ENCODE measurements at regions not wholly inside any gene's neighbourhood (a gene's known extent, or its start where the extent isn't known, plus 50 kb on each side); places are given as distances from the start of the nearest gene placed in this dataset.
"Not testable (repeated sequence)": the region's sequence is repeated elsewhere in the genome, so short reads cannot be mapped to it uniquely, and the experiment has no call there.

DNA sequence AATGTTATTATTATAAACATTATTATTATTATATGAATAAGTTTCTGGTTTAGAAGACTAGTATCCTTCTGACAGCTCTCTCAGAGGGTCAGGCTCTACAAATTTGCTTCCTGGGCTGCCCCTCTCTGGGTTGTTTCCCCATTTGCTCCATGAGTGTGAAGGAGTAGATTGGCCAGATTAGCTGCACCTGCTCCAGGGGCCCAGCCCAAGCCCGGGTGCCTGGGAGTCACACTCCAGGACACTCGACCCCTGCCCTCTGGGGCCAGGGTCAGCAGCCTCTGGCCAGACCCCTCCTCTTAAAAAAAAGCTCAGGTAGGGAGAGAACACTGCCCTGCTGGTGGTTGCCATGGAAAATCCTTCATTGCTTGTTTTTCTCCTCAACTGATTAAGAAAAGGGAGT, 169.0 kb upstream of the FOXD4L5 start:
- DNase-seq, result not testable (repeated sequence)

DNA sequence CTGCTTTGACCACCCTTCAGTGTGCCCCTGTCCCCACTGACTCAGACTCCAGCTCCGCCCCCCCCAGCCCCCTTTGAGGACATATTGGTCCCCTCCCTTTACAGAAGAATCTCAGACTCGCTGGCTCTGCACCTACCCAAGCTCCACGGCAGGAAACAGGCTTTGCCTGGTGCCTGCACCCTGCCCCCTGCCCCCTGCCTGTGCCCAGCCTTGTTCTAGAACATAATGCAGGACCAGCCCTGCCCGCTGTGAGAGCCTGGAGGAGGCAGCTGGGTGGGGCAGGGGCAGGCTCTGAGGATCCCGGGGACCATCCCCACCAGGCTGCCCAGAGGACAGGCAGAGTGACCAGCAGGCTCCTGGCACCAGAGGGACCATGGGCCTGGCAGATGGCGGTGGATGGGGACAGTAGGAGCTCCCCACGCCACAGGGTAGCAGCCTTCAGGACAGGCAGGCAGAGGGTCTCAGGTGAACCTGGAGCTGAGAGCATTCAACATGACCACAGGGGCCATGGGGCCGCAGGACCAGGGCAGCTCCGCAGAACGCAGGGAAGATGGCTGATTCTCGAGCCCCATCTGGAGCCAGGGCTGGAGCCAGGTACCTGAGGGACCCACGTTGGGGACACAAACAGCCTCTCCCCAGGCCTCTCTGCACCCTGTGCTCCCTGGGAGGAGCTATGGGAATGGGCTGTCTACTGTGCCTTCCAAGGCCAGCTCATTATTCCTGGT, 165.0 kb upstream of the FOXD4L5 start:
- DNase-seq, result not testable (repeated sequence)

DNA sequence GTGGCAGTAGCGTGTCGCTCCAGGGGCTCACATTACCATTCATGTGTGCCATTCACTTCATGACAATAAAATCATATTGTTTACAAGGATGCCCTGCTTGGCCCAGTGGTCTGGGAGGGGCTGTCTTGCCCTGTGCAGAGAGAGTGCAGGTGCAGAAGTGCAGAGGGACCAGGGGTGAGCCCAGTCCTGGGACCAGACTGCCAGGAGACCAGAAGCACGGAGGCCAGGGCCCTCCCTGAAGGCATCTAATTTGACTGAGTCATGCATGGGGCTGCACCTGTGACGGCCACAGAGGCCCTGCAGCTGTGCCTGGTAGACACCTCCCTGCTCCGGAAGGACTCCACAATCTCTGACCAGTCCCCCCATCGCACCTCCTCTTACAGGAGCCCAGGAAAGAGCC, 164.4 kb upstream of the FOXD4L5 start:
- no peak for DNase-seq

DNA sequence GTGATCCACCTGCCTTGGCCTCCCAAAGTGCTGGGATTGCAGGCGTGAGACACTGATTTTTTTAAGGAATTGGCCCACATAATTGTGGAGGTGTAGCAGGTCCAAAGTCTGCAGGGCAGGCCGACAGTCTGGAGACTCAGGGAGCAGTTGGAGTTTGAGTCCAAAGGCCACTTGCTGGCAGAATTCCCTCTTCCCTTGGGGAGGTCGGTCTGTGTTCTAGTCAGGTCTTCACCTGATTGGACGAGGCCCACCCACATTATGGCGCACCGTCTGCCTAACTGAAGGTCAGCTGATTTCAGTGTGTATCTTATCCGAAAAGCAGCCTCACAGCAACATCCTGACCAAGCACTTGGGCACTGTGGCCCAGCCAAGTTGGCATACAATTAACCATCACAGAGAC, 162.1 kb upstream of the FOXD4L5 start:
- not testable (repeated sequence) for DNase-seq

DNA sequence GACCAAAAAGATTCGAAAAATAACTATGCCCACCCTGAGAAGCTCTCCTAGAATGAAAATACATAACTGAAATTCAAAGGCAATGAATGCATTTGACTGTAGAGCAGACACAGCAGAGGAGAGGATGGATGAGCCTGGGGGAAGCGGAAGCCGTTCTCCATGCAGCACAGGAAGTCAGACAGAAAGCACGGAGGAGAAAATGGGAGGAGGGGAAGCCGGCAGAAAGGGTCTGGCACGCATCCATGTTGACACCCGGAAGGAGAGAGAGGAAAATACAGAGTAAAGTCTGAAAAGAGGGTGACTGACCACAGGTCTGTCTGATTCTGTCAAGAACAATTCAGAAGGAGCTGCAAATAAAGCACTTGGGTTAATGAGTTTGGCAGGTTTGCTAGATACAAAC, 161.0 kb upstream of the FOXD4L5 start:
- DNase-seq, result not testable (repeated sequence)

DNA sequence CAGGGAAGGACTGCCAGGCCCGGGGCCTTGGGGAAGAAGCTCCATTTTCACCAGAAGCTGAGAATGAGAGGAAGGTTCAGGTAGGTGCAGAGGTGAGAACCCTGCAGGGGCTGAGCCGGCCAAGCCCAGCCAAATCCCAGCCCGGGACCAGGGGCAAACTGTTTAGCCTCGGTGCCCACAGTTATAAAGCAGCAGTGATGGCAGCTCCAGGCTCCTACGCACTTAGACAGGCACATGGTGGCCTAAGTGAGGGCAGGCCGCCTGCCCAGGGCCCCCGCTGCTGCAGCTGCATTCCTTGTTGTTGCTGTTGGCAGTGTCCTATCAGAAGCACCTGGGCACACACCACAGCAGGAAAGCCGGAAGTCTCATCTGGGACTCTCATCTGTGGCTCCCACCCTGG, 159.9 kb upstream of the FOXD4L5 start:
- no peak for DNase-seq

DNA sequence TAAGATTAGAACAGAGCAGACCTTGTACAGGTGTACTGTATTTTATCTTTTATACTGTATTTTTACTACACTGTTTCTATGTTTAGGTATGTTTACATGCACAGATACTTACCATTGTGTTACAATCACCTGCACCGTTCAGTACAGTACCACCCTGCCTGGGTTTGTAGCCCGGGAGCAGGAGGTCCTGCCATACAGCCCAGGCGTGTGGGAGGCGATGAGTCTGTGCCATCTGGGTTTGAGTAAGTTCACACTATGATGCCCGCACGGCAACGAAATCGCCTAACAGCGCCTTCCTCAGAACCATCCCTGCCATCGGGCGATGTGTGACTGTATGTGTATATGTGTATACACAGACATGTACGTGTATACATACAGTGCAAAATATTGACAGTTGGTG, 157.1 kb upstream of the FOXD4L5 start:
- DNase-seq, result not testable (repeated sequence)

DNA sequence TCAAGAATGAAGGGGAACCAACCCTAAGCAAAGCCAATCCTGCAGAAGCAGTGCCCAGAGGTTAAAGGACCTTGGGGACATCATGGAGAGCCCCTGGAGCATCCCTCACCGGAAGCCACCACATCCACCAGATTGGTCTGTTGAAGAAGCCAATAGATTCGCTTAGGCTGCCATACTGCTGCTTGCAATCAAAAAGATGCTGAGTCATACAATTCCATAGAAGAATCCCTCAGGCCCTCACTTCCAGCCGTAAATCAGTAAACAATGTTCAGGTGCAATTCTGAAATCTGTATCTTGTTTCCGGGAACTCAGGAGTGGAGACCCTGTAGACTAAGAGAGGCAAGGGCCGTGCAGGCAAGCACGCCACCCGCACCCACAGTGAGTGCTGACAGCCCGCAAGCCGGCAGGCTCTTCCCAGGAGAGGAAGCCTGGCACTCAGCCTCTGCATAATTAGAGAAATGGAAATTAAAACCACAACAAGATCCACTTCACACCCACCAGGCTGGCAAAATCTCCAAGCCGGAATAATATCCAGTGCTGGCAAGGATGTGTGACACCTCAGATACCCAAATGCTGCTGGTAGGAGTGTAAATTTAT, 156.4 kb upstream of the FOXD4L5 start:
- not testable (repeated sequence) for DNase-seq

DNA sequence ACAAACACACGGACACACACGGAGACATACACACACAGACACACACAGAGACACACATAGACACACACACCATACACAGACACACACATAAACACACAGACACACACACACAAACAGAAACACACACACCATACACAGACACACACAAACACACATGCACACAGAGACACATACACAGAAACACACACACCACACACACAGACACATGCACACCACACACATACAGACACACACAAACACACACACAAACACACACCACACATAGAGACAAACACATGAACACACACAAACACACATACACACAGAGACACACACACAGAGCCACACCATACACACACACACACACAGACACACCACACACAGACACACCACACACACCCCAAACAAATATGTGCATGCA, 152.7 kb upstream of the FOXD4L5 start:
- DNase-seq, result no peak

DNA sequence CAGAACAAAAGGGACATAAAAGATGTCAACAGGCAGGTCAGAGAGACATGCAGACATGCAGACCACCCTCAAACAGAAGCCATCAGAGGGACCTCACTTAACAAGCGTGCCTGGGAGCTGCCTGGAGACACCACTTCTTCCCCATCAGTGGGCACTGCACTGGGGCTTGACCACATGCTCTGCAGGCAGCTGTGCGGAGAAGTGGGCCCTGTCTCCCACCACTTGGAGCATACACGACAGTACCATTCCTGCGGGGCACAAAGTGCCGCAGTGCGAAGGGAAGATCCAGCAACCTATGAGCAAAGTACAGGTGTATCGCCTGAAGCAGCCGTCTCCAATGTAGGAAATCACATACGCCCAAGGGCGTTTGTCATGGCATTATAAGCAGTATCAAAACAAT, 150.5 kb upstream of the FOXD4L5 start:
- no peak for DNase-seq

DNA sequence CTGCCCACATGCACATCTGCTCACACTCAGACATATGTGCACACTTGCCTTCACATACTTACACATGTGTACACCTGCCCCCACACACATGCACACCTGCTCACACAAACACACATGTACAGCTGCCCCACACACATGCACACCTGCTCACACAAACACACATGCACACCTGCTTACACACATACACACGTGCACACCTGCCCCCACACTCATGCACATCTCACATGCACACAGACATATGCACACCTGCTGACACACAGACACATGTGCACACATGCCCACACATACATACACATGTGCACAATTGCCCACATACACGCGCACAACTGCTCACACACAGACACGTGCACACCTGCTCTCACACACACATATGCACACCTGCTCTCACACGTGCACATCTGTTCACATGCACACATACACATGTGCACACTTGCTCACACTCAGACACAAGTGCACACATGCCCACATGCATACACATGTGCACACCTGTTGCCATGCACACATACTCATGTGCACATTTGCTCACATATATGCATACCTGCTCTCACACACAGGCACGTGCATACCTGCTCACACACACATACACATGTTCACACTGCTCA, 147.8 kb upstream of the FOXD4L5 start:
- no peak for DNase-seq

DNA sequence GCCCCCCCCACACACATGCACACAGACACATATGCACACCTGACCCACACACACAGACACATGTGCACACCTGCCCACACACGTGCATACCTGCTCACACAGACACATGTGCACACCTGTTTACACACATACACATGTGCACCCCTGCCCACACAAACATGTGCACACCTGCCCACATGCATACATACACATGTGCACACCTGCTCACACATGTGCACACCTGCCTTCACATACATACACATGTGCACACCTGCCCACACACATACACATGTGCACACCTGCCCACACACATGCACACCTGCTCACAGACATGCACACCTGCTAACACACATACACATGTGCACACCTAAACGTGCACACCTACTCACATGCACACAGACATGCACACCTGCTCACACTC, 147.0 kb upstream of the FOXD4L5 start:
- DNase-seq, result no peak

DNA sequence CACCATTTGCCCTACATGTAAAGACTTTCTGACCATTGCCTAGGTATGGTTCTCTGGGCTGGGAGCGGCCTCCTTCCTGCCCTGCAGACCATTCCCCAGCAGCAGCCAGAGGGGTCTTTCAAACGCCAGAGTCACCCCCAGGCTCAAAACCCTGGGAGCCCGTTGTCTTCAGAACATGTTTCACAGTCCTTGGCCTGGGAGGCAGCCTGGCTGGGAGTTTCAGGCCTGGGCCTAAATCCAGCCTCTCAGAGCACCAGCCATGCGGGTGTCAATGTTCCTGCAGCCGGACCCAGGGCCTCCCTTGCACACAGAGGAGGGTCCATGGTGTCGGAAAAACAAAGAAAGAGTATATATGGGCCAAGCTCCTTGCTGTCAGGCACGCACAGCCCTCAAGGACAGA, 145.2 kb upstream of the FOXD4L5 start:
- DNase-seq, result no peak

DNA sequence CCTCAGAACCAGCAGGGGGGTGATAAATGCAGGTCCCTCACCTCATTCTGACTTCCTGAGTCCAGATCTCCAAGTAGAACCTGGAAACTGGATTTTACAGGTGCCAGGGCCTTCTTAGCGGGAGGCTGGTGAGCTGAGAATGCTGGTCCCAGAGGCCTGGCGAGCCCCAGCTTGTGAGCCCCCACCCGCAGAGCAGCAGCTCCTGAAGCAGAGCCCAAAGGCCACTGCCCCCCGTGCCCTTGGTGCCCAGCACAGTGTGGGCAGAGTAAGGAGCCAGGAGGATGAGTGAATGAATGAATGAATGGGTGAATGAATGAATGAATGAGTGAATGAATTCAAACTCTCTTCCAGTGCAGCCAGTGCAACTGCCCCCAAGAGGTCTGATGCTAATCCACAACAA, 142.4 kb upstream of the FOXD4L5 start:
- not testable (repeated sequence) for DNase-seq

DNA sequence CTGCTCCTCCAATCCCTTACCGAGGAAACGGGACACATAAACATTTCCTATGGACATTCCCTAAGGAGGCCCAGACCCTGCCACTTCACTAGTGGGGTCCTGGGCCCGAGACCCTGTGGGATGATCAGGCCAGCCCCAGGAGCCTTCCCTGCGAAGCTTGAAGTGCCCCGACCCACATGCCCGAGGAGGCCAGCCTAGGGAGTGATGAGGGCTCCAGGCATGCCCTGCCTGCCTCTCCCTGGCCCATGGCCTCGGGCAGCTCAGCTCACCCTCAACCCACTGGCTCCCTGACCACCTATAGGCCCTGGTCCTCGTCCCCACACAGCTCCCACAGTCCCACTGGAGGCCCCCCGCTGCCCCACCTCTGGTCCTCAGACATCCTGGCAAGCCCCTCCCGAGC, 141.8 kb upstream of the FOXD4L5 start:
- DNase-seq, result not testable (repeated sequence)

DNA sequence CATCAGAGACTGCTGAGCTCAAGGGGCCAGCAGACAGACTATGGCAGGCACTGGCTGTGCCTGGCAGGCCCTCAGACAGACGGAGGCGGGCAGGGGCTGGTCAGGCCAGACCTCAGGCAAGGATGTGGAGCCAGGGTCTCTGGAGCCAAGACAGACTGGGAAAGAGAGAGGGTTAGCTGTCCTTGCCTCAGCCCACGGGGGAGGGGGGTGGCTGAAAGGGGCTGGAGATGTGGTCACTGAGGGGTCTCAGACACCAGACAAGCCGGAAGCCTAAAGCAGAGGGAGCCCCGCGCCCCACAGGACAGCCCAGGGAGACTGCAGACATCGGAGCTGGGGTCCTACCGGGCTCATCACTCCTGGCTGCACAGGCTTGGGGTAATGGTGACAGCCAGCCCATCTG, 141.2 kb upstream of the FOXD4L5 start:
- DNase-seq, result no peak

DNA sequence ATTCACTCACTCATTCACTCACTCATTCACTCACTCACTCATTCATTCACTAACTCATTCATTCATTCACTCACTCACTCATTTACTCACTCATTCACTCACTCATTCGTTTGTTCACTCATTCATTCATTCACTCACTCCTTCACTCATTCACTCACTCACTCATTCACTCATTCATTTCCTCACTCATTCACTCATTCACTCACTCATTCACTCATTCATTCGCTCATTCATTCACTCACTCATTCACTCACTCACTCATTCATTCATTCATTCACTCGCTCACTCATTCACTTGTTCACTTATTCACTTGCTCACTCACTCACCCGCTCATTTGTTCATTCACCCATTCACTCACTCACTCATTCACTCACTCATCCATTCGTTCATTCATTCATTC, 140.2 kb upstream of the FOXD4L5 start:
- not testable (repeated sequence) for DNase-seq

DNA sequence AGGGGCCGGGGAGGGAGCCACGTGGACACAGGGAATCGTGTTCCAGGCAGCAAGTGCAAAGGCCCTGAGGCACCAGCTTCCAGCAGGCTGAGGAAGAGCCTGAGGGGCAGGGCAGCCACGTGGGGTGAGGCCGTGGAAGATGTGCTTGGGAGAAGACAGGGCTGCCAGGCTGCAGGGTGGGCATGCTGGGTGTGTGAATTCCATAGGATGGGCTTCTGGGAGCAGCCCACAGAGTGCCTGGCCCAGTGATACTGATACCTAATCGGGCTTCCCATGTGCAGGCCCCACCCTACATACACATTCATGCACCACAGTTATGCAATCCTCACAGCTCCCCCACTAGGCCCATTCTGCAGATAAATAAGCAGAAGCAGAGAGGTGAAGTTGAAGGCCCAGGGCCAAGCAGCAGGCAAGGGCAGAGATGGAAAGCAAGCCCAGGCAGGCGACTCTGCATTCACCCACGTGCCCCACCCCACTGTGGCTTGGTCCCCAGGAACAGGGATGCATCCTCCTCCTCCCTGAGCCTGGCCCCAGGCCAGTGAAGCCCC, 139.5 kb upstream of the FOXD4L5 start:
- DNase-seq, result not testable (repeated sequence)

DNA sequence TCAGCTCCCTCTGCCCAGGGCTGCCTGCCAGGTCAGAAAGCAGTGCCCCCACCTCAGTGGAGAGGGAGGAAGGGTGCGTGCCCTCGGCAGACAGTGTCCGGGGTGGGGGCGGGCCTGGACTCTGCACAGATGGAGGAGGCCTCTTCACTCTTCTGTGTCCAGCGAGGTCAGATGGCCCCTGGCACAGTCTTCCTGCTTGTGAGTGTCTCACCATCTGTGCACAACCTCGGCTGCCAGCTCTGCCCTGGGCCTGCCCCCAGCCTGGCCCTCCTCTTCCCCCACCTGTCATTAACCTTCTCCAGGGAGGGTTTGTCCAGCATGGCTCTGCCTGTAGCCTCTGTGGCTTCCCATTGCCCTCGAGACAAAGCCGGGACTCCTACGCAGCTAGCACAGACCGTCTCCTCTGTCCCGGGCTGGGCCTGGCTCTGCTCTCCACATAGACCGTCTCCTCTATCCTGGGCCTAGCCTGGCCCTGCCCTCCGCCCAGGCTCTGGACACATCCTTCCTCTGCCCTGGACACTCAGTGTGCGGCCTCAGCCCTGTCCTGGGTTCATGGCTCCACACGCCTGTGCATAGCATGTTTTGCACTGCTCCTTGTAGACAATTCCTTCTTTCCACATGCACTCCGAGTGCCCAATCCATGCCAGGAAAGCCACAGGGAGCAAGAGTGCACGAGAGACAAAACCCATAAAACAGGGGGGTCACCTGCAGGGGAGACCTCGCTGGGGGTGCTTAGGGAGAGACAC, 138.9 kb upstream of the FOXD4L5 start:
- DNase-seq, result not testable (repeated sequence)

DNA sequence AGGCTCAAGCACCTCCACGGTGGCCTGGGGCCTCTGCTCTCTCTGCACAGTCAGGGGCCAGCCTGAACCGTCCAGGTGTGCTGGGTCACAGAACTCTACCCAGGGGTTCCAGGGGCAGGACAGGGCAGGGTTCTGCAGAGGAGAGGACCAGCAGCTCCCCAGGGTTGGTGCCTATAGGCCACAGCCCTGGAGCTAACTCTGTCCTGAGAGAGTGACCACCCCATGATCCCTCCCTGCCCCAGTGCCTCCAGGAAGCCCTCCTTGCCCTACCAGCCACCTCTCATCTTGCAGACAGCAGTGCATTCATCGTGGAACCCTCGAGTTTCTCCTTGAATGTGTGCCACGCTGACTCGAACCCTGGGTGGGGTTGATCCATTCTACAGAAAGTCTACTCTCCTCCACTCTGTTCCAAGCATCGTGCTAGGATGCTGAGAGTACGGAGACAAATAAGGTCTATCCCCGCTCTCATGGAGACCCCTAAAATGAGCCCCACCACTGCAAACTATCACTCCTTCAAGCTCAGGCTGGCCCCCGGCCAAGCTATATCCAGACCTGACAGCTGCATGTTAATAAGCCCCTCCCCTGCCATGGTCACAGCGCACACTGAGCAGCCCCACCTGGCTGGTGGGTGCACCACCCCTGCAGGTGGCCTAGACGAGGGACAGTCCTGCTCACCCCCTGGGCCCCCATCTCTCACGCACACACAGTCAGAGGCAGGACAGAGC, 138.1 kb upstream of the FOXD4L5 start:
- DNase-seq, result not testable (repeated sequence)

DNA sequence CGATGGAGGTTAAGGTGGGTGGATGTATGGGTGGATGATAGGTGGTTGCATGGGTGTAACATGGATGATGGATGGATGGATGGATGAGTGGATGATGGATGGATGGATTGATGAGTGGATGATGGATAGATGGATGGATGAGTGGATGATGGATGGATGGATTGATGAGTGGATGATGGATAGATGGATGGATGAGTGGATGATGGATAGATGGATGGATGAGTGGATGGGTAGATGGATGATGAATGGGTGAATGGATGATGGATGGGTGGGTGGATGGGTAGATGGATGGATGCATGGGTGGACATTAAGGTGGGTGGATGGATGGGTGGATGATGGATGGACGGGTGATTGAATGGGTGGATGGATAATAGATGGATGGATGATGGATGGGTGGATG, 136.5 kb upstream of the FOXD4L5 start:
- not testable (repeated sequence) for DNase-seq
